KG1 (cell line): ENCODE measurements at regions not wholly inside any gene's neighbourhood (a gene's known extent, or its start where the extent isn't known, plus 50 kb on each side); places are given as distances from the start of the nearest gene placed in this dataset.
"Not testable (repeated sequence)": the region's sequence is repeated elsewhere in the genome, so short reads cannot be mapped to it uniquely, and the experiment has no call there.

ENCODE experiments used
- DNase-seq: peaks from one replicate; lab custom pipeline; 2025; lab: John Stamatoyannopoulos, UW

- DNase-seq: no peak
Measured at GRCh38 chr4:81375745-81376144, 96.0 kb downstream of the RASGEF1B start.

- no peak for DNase-seq
Measured at GRCh38 chr4:81369886-81370285, 101.8 kb downstream of the RASGEF1B start.

- DNase-seq: no peak
Measured at GRCh38 chr4:81366779-81367178, 104.9 kb downstream of the RASGEF1B start.

GRCh38 chr4:81360737-81361136, 111.0 kb downstream of the RASGEF1B start:
- no peak for DNase-seq

- DNase-seq: no peak
Measured at GRCh38 chr4:81359207-81359606, 112.5 kb downstream of the RASGEF1B start.

- DNase-seq: no peak
Measured at GRCh38 chr4:81358154-81358553, 113.6 kb downstream of the RASGEF1B start.

GRCh38 chr4:81356621-81357020, 115.1 kb downstream of the RASGEF1B start:
- DNase-seq: no peak

GRCh38 chr4:81355136-81355535, 116.6 kb downstream of the RASGEF1B start:
- DNase-seq: no peak

GRCh38 chr4:81353861-81354260, 117.8 kb downstream of the RASGEF1B start:
- no peak for DNase-seq

- no peak for DNase-seq
Measured at GRCh38 chr4:81352446-81352835, 119.3 kb downstream of the RASGEF1B start.

- peak; percentile 34 for DNase-seq
Measured at GRCh38 chr4:81351654-81352445, 119.9 kb downstream of the RASGEF1B start.

- DNase-seq: no peak
Measured at GRCh38 chr4:81350040-81350439, 121.7 kb downstream of the RASGEF1B start.

GRCh38 chr4:81348778-81349094, 123.0 kb downstream of the RASGEF1B start:
- no peak for DNase-seq

GRCh38 chr4:81348086-81348777, 123.5 kb downstream of the RASGEF1B start:
- DNase-seq: no peak

- DNase-seq: no peak
Measured at GRCh38 chr4:81346719-81347118, 125.0 kb downstream of the RASGEF1B start.

GRCh38 chr4:81343536-81343935, 128.2 kb downstream of the RASGEF1B start:
- DNase-seq: no peak

GRCh38 chr4:81343046-81343445, 128.0 kb upstream of the PRKG2 start:
- DNase-seq: no peak

GRCh38 chr4:81337211-81337610, 122.2 kb upstream of the PRKG2 start:
- no peak for DNase-seq

- DNase-seq: no peak
Measured at GRCh38 chr4:81335122-81335912, 120.3 kb upstream of the PRKG2 start.

- DNase-seq: no peak
Measured at GRCh38 chr4:81330018-81330417, 115.0 kb upstream of the PRKG2 start.

- no peak for DNase-seq
Measured at GRCh38 chr4:81326581-81326980, 111.6 kb upstream of the PRKG2 start.

- DNase-seq: not testable (repeated sequence)
Measured at GRCh38 chr4:81324594-81324993, 109.6 kb upstream of the PRKG2 start.

GRCh38 chr4:81319657-81320056, 104.6 kb upstream of the PRKG2 start:
- DNase-seq: no peak
